ENCODE measurements at regions not wholly inside any gene's neighbourhood (a gene's known extent, or its start where the extent isn't known, plus 50 kb on each side); places are given as distances from the start of the nearest gene placed in this dataset.
A peak's percentile ranks its signal among the peaks of the same experiment; 100 is the strongest.
"Not testable (repeated sequence)": the region's sequence is repeated elsewhere in the genome, so short reads cannot be mapped to it uniquely, and the experiment has no call there.

- Histone ChIP-seq H3K4me1 (no peaks in the 10 kb centered on the region), H3K9me3 (no peaks in the 10 kb centered on the region), H3K36me3 (no peaks in the 10 kb centered on the region), H3K4me3 (no peak overlapping the region), H3K27ac (no peak overlapping the region), H3K27me3 (peaks cover 0 to 21% of the 10 kb centered on the region in 2 donors)
- ATAC-seq: peak; percentile 71
- TF ChIP-seq CTCF (IDR thresholded peaks at IDR 0.05): no peak
- intact Hi-C loops (cut with DNase I): no loop called here
- no peak for DNase-seq
Measured at GRCh38 chr10:91745090-91745831, 53.0 kb upstream of the TNKS2 start.

GRCh38 chr10:91743465-91743864 lies 54.8 kb upstream of the TNKS2 start:
- peaks cover 0 to 24% of the 10 kb centered on the region in 2 donors for H3K27me3 ChIP-seq
- ATAC-seq: no peak
- no peak overlapping the region for H3K4me3 ChIP-seq
- TF ChIP-seq CTCF (IDR thresholded peaks at IDR 0.05): no peak
- H3K36me3 ChIP-seq: no peaks in the 10 kb centered on the region
- no peaks in the 10 kb centered on the region for H3K4me1 ChIP-seq
- DNase-seq: no peak
- no peaks in the 10 kb centered on the region for H3K9me3 ChIP-seq
- intact Hi-C loops (cut with DNase I): no loop called here
- no peak overlapping the region for H3K27ac ChIP-seq

- TF ChIP-seq CTCF (IDR thresholded peaks at IDR 0.05): no peak
- no peaks in the 10 kb centered on the region for H3K36me3 ChIP-seq
- DNase-seq (peak in 2 of 4 donors; percentile 42 to 43), ATAC-seq (no peak)
- H3K27me3 ChIP-seq: peaks cover 6 to 24% of the 10 kb centered on the region in 2 donors
- H3K4me3 ChIP-seq: no peak overlapping the region
- intact Hi-C loops (cut with DNase I): no loop called here
- no peak overlapping the region for H3K27ac ChIP-seq
- H3K9me3 ChIP-seq: no peaks in the 10 kb centered on the region
- no peaks in the 10 kb centered on the region for H3K4me1 ChIP-seq
Measured at GRCh38 chr10:91742229-91742628, 56.0 kb upstream of the TNKS2 start.

GRCh38 chr10:91741356-91741755 lies 56.9 kb upstream of the TNKS2 start:
- ATAC-seq: no peak
- no peak for TF ChIP-seq CTCF (IDR thresholded peaks at IDR 0.05)
- H3K27me3 ChIP-seq: peaks cover 6 to 24% of the 10 kb centered on the region in 2 donors
- H3K4me1 ChIP-seq: no peaks in the 10 kb centered on the region
- H3K27ac ChIP-seq: no peak overlapping the region
- no peak overlapping the region for H3K4me3 ChIP-seq
- peak in 2 of 4 donors; percentile 36 to 53 for DNase-seq
- intact Hi-C loops (cut with DNase I): no loop called here
- H3K36me3 ChIP-seq: no peaks in the 10 kb centered on the region
- no peaks in the 10 kb centered on the region for H3K9me3 ChIP-seq

- TF ChIP-seq CTCF (IDR thresholded peaks at IDR 0.05): no peak
- no peak overlapping the region for H3K27ac ChIP-seq
- H3K27me3 ChIP-seq: peaks cover 6 to 23% of the 10 kb centered on the region in 2 donors
- H3K9me3 ChIP-seq: no peaks in the 10 kb centered on the region
- intact Hi-C loops (cut with DNase I): no loop called here
- no peaks in the 10 kb centered on the region for H3K36me3 ChIP-seq
- DNase-seq (no peak), ATAC-seq (no peak)
- H3K4me3 ChIP-seq: no peak overlapping the region
- H3K4me1 ChIP-seq: no peaks in the 10 kb centered on the region
Measured at GRCh38 chr10:91740353-91740924, 57.8 kb upstream of the TNKS2 start.

- H3K27me3 ChIP-seq; DNase-seq; H3K4me1 ChIP-seq; H3K27ac ChIP-seq; H3K4me3 ChIP-seq; H3K9me3 ChIP-seq; ATAC-seq; intact Hi-C loops (cut with DNase I); H3K36me3 ChIP-seq: not testable (repeated sequence)
Measured at GRCh38 chr10:91732265-91732664, 66.0 kb upstream of the TNKS2 start.

GRCh38 chr10:91729339-91729738 lies 68.9 kb upstream of the TNKS2 start:
- ATAC-seq; DNase-seq; H3K9me3 ChIP-seq; intact Hi-C loops (cut with DNase I); H3K27me3 ChIP-seq; H3K4me3 ChIP-seq; H3K36me3 ChIP-seq; H3K4me1 ChIP-seq; H3K27ac ChIP-seq: not testable (repeated sequence)

All from left lung (tissue), 4 donors.